ENCODE measurements at regions not wholly inside any gene's neighbourhood (a gene's known extent, or its start where the extent isn't known, plus 50 kb on each side); places are given as distances from the start of the nearest gene placed in this dataset.

DNA sequence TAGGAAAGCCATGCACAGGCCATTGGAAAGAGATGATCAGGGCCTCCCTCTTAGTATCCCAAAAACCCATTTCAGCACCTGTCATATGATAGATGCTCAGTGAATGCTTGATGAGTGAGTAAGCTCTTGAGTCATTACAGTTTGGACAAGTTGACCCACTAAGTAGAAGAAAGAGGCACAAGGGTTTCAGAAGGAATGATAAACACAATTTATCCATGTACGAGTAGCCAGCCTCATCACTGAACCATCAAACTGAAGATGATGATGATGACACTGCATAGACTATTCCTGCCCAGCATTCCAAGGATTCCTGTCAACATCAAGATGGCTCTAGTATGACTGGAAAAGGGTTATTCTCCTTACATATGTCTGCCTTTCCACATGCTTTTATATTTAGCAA, 596.0 kb downstream of the BCL11A start:
- DNase-seq = no peak

DNA sequence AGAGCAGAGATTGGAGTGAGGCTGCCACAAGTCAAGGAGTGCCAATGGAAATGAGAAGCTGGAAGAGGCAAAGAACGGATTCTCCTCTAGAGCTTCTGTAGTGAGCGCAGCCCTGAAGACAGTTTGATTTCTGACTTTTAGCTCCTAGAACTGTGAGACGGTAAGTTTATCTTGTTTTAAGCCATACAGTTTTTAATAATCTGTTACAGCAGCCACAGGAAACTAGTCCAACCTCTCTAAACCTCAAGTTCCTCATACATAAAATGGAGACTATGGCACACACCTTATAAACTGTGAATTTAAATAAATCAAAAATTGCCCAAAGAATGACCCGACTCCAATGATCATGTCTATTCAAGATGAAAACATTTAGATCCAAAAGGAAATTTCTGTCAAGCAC, 596.5 kb downstream of the BCL11A start:
- DNase-seq = no peak

- DNase-seq = no peak
Measured at GRCh38 chr2:59947917-59948541, 605.4 kb downstream of the BCL11A start.

- no peak for DNase-seq
Measured at GRCh38 chr2:59947209-59947608, 606.2 kb downstream of the BCL11A start.

DNA sequence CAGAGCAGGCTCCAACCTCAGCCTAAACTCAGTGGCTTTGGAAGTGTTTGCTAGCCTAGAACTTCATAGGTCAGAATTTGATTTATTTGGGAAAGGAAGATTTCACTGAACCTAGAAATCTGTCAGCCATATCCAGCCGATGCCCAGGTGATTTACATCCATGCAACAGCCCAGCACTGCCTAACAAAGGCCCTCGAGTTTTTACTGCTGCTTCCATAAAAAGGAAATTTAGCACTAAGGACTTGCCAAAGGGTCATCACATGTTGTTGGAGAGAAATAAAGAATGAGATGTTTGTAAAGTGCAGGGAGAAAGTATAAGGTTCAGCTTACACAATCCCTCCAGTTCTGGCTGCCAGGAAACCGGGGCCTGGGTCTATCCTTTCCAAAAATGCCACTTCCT, 614.2 kb downstream of the BCL11A start:
- DNase-seq = no peak

DNA sequence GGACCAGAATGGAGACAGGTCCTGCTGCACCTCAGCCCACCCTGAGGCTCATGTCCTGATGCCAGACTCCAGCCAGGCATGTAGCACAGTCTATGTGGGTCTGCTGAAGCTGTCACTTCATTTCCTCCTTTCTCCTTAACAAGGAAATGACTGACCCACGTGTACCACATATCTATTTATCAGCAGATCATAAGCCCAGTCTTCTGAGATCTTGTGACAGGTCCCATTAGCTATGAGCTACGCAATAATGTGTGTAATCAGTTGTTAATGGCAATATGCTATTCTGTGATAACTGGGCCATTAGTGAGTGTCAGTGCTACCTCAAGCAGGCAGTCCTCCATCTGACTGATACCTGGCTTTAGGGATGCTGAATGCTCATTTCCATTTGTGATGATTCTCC, 615.3 kb downstream of the BCL11A start:
- no peak for DNase-seq

- DNase-seq = no peak
Measured at GRCh38 chr2:59936048-59936447, 617.4 kb downstream of the BCL11A start.

- DNase-seq = no peak
Measured at GRCh38 chr2:59935005-59935404, 618.4 kb downstream of the BCL11A start.

- no peak for DNase-seq
Measured at GRCh38 chr2:59933948-59934347, 619.5 kb downstream of the BCL11A start.

- no peak for DNase-seq
Measured at GRCh38 chr2:59932341-59932740, 621.1 kb downstream of the BCL11A start.

GRCh38 chr2:59930430-59930829, 623.0 kb downstream of the BCL11A start:
- no peak for DNase-seq

GRCh38 chr2:59926731-59927130, 626.7 kb downstream of the BCL11A start:
- DNase-seq = no peak

DNA sequence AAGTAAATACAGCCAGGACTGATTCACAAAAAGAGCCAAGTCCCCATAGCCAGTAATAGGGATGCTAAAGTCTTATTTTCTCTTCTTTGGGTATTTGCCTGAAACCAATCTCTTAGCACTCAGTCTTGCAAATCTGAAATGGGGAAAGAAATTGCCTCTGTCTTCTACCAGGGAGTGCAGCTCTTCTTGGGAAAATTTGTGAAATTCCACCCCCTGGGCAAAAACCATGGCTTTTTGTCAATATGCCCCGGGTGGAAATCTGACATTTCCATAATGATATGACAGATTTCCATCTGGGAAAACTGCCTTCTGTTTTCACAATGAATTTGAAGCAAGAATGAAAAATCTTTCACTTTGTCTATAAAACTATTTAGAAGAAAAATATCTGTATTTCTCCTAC, 628.1 kb downstream of the BCL11A start:
- no peak for DNase-seq

DNA sequence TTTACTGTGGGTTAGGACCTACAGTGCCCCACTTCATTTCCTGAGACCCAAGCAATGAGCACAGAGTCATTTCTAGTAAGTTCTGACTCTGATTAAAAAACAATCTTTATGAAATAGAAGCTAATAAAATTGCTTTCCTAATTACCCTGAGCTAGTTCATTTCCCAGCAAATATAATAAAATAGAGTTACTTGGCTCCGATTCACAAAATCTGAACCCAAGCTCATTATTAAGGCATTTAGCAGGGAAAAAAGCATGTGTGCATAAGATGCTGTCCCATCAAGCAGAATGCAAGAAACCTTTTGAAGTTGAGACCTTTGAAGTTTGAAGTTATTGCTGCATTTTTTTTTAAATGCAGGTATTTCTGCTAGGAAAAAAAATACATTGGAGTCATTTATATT, 629.1 kb downstream of the BCL11A start:
- DNase-seq = no peak

GRCh38 chr2:59922450-59922849, 631.0 kb downstream of the BCL11A start:
- DNase-seq = no peak

DNA sequence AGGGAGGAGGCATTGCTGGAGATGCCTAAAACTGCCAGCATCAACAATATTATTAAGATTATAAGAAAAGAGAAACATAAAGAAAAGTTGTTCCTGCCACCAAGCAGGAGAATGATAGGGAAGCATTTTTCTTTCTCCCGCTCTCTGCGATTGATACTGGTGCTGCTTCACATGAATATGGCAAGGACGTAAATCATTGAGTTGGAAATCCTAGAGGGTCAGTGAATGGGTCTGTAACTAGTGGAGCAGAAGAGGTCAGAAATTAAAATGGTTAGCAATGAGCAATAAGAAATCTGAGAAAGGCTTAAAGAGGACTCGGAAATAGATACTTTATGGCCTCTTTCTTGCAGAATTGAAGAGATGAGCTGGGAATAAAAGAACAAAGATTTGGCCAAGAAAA, 631.7 kb downstream of the BCL11A start:
- no peak for DNase-seq

- no peak for DNase-seq
Measured at GRCh38 chr2:59920961-59921360, 632.5 kb downstream of the BCL11A start.

GRCh38 chr2:59920307-59920706, 633.1 kb downstream of the BCL11A start:
- no peak for DNase-seq

GRCh38 chr2:59919579-59919978, 633.9 kb downstream of the BCL11A start:
- DNase-seq = no peak

- no peak for DNase-seq
Measured at GRCh38 chr2:59912042-59912441, 641.4 kb downstream of the BCL11A start.

GRCh38 chr2:59910166-59910565, 643.3 kb downstream of the BCL11A start:
- DNase-seq = no peak

DNA sequence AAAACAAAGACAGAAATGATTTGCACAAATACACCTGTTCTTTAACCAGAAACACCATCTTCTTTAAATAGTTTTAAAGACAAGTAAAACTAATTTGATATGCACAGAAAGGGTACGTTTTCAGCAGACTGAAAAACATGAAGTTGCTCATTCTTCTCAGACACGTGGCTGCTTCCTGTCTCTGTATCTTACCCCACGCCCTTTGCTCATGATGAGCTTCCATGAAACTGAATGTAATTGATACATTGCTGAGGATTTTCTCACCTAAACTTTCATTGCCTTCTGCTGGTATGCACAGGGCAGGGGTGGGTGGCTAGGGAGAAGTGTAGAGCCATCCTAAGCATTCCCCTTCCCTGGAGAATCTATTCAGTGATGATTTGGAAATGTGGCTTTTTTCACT, 644.3 kb downstream of the BCL11A start:
- no peak for DNase-seq

GRCh38 chr2:59905731-59906130, 647.7 kb downstream of the BCL11A start:
- DNase-seq = no peak

GRCh38 chr2:59903994-59904544, 649.4 kb downstream of the BCL11A start:
- no peak for DNase-seq

DNA sequence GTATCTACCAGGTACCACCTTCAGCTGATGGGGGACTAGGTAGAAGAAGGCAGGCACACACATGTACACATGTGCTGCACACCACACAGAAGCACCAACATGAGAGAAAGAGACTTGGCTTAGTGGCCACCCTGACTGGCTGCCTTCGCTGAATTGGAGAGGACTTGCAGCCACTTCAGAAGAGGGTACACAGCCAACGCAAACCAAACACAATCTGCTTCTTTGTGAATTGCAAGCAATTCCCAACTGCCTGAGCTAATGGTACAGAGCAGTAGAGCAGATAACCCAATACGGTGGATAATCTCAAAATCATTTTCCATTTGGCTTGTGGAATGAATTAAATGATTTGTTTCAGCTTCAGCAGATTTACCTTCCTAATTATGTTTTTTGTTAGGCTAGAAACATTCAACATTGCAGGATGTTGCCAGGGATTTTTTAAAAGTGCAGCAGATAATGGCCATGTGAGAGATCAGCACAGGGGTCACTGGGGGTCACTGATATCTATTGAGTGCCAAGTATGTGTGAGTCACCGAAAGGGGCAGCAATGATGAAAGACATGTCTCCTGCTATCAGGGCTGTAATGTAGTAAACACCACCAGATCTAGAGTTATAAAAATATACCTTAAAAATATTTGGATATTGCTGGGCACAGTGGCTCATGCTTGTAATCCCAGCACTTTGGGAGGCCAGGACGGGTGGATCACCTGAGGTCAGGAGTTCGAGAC, 652.6 kb downstream of the BCL11A start:
- no peak for DNase-seq

Measured in CD4-positive, alpha-beta T cell treated with Interleukin-17A for 4 hours (primary cell).